ENCODE measurements at regions not wholly inside any gene's neighbourhood (a gene's known extent, or its start where the extent isn't known, plus 50 kb on each side); places are given as distances from the start of the nearest gene placed in this dataset.

DNA sequence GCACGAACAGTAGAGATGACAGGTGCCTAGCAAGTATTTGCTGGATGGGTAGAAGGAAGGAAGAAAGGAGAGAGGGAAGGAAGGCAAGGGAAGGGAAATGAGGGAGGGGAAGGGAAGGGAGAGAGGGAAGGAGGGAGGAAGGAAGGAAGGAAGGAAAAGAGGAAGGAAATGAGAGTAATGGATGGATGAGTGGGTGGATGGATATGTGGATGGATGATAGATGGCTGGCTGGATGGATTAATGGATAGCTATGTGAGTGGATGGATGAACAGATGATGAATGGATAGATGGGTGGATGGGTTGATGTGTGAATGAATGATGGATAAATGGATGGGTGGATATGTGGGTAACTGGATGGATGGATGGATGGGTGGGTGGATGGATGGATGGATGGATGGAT, 125.9 kb upstream of the FGF3 start:
- H3T11ph ChIP-seq (ENCODE audit: low read length), result no peak overlapping the region
- H2BK20ac ChIP-seq (ENCODE audit: low read depth, low read length, poor library complexity, severe bottlenecking), result no peak overlapping the region
- no peak overlapping the region for H3K14ac ChIP-seq (ENCODE audit: insufficient read depth, low read length)
- H2AFZ ChIP-seq (ENCODE audit: low read length), result no peak overlapping the region
- no peak overlapping the region for H3K56ac ChIP-seq (ENCODE audit: insufficient read length, low read depth, low read length)
- H2AK5ac ChIP-seq (ENCODE audit: insufficient read length, low read length), result no peak overlapping the region
- no peak for DNase-seq
- no peaks in the 10 kb centered on the region for H3K79me1 ChIP-seq (ENCODE audit: insufficient read depth, low read depth, low read length, poor library complexity, severe bottlenecking)
- TF ChIP-seq, protein P1, sequence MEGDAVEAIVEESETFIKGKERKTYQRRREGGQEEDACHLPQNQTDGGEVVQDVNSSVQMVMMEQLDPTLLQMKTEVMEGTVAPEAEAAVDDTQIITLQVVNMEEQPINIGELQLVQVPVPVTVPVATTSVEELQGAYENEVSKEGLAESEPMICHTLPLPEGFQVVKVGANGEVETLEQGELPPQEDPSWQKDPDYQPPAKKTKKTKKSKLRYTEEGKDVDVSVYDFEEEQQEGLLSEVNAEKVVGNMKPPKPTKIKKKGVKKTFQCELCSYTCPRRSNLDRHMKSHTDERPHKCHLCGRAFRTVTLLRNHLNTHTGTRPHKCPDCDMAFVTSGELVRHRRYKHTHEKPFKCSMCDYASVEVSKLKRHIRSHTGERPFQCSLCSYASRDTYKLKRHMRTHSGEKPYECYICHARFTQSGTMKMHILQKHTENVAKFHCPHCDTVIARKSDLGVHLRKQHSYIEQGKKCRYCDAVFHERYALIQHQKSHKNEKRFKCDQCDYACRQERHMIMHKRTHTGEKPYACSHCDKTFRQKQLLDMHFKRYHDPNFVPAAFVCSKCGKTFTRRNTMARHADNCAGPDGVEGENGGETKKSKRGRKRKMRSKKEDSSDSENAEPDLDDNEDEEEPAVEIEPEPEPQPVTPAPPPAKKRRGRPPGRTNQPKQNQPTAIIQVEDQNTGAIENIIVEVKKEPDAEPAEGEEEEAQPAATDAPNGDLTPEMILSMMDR (conservative IDR thresholded peaks at IDR 0.05), result no peak
- no peak overlapping the region for H3K4me3 Mint-ChIP-seq
- H3K36me3 Mint-ChIP-seq (ENCODE audit: insufficient read depth in 1 of 3, low read depth in 3 of 3), result no peaks in the 10 kb centered on the region
- no peak overlapping the region for H3K18ac ChIP-seq (ENCODE audit: insufficient read length, low read depth, low read length)
- no peak overlapping the region for H3K4me2 ChIP-seq (ENCODE audit: insufficient read depth, insufficient read length, low read length)
- no peak overlapping the region for H4K91ac ChIP-seq (ENCODE audit: insufficient read length, low read depth, low read length)
- no peaks in the 10 kb centered on the region for H3K27me3 ChIP-seq (ENCODE audit: insufficient read depth, low read length)
- no peak overlapping the region for H4K8ac ChIP-seq (replicated peaks; ENCODE audit: insufficient read length, low read depth, low read length)
- peaks cover 19 to 22% of the 10 kb centered on the region in 2 experiments for H3K4me1 Mint-ChIP-seq
- H3K27ac ChIP-seq (ENCODE audit: insufficient read length, low read depth, low read length), result no peak overlapping the region
- peaks cover 0 to 2% of the 10 kb centered on the region in 2 experiments; a peak in 1 of 5 replicates for H3K9me3 Mint-ChIP-seq
- peaks cover 14% of the 10 kb centered on the region for H3K27me3 Mint-ChIP-seq (ENCODE audit: low read depth)
- H2BK15ac ChIP-seq (ENCODE audit: low read depth, low read length), result no peak overlapping the region
- no peaks in the 10 kb centered on the region for H3K79me2 ChIP-seq (ENCODE audit: insufficient read depth, low read length)
- H3K23me2 ChIP-seq (ENCODE audit: insufficient read length, low read depth, low read length, poor library complexity, severe bottlenecking), result no peaks in the 10 kb centered on the region
- no peak overlapping the region for H2BK120ac ChIP-seq (ENCODE audit: low read depth, low read length, poor library complexity, severe bottlenecking)
- H3K23ac ChIP-seq (ENCODE audit: insufficient read length, low read depth, low read length), result no peak overlapping the region
- no peaks in the 10 kb centered on the region for H4K20me1 ChIP-seq (ENCODE audit: control insufficient read depth, insufficient read depth, insufficient read length)
- no peak overlapping the region for H2BK12ac ChIP-seq (ENCODE audit: insufficient read length, low read depth, low read length)
- H3K4me1 ChIP-seq (ENCODE audit: insufficient read depth, low read length), result no peaks in the 10 kb centered on the region
- no peak overlapping the region for H4K5ac ChIP-seq (ENCODE audit: insufficient read length, low read depth, low read length)
- H2BK5ac ChIP-seq (ENCODE audit: insufficient read length, low read length), result no peak overlapping the region
- H3K9me3 ChIP-seq (ENCODE audit: control insufficient read depth, low read depth, low read length), result no peaks in the 10 kb centered on the region
- no peak overlapping the region for H3K9ac ChIP-seq (ENCODE audit: extremely low read depth, insufficient read length, low read length)
- no CpG with 5 or more reads among the region's 1 CpG for WGBS (ENCODE audit: extremely low coverage, insufficient read length, low lambda C conversion rate)
- no peak overlapping the region for H3K27ac Mint-ChIP-seq
- no peak overlapping the region for H3K4ac ChIP-seq (ENCODE audit: low read depth, low read length)
